Stimulated activated naive CD4-positive, alpha-beta T cell (primary cell): ENCODE measurements at regions not wholly inside any gene's neighbourhood (a gene's known extent, or its start where the extent isn't known, plus 50 kb on each side); places are given as distances from the start of the nearest gene placed in this dataset.
"Not testable (repeated sequence)": the region's sequence is repeated elsewhere in the genome, so short reads cannot be mapped to it uniquely, and the experiment has no call there.

ENCODE experiments used
- DNase-seq, 6 experiments: peaks; one replicate each; lab custom pipeline; 2025; lab: John Stamatoyannopoulos, UW

DNA sequence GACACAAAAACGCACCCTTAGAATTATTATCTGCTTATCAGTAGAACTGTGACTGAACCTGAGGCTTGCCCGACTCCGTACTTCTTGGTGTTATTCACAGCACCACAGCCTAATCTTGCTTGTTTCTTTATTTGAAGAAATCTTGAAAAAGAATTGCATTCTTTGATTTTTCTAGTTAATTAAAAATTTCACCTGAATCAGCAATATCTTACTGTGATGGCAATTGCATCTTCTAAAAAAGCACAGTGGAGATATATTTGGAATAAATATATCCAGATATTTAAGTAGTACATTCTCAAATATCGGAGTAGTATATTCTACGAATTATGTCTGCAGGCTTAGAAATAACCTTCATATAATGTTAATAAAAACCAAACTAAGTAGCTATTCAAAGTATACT lies 90.1 kb upstream of the LYSMD4 start:
- no peak for DNase-seq

DNA sequence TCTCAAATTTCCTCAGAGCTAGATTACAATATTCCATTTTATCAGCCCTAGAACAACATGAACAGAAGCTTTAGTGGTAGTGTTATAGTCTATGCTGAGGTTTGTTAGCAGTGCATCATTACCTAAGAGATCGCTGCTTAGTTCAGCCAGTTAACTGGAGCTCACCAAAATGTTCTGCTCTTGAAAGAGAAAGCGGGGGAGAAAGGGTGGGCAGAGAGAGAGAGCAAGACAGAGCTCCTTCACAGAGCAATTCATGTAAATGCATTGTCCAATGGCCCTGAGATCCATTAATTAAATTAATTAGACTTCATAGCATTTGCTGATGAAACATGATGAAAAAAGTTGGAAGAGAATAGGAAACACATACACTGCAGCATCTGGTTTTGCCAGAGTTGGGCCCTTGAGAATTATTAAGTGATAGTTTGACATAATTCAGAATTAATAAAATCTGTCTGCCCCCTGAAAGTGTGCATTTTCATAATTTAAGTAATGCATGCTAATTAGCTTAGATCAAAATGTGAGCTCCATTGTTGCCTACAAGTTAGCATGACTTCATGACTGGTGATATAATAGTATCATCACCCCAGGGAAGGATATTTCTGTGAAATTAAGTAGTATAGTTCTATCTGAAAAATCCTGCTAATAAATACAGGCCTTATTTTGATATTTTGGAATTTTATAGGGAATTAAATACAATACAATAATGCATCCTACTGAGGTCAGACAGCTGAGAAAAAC lies 86.9 kb upstream of the LYSMD4 start:
- no peak for DNase-seq

DNA sequence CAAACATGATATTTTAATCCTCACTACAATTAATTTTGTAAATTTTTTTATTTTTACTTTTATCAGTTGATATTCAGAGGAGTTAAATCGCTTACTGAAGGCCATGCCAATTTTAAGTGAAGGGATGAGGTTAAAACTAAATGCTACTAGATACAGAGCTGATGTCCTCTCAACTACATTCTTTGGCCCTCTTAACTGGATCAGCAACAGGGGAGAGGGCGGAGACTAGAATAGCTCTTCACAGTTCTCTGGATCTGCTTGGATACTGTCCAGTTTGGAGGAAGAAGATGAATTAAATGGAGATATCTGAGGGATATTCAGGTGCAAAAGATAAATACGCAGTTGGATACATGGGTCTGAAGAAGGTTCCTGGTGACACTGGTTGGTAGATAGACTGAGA lies 85.6 kb upstream of the LYSMD4 start:
- DNase-seq = no peak

DNA sequence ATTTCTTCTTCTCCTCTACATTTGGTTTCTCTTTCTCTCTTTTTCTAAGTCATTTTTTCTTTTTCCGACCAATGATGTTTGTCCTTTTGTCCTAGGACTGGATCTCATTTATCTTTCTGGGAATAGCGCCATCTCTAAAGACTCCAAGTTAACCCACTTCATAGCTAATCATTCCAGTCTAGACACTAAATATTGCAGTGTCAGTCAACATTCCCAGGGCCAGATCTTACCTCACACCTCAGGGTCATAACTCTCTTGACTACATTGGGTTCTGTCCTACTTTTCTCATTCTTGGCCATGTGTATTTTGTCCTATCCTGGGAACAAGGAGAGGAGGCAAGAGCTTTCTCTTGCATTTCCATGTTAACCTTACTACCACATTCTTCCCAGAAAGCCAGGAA lies 83.6 kb upstream of the LYSMD4 start:
- DNase-seq = not testable (repeated sequence)

GRCh38 chr15:99810663-99811062 lies 77.4 kb upstream of the LYSMD4 start:
- DNase-seq = not testable (repeated sequence)

DNA sequence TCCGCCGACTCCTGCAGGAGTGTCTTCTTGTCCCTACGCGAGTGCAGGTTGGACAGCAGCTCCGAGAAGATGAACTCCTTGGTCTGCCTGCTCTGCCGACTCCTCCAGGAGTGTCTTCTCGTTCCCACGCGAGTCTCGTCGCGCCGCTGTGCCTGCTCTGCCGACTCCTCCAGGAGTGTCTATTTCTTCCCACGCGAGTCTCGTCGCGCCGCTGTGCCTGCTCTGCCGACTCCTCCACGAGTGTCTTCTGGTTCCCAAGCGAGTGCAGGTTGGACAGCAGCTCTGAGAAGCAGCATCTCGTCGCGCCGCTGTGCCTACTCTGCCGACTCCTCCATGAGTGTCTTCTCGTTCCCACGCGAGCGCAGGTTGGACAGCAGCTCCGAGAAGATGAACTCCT lies 66.6 kb upstream of the LYSMD4 start:
- not testable (repeated sequence) for DNase-seq

GRCh38 chr15:99799182-99799853 lies 66.1 kb upstream of the LYSMD4 start:
- not testable (repeated sequence) for DNase-seq

DNA sequence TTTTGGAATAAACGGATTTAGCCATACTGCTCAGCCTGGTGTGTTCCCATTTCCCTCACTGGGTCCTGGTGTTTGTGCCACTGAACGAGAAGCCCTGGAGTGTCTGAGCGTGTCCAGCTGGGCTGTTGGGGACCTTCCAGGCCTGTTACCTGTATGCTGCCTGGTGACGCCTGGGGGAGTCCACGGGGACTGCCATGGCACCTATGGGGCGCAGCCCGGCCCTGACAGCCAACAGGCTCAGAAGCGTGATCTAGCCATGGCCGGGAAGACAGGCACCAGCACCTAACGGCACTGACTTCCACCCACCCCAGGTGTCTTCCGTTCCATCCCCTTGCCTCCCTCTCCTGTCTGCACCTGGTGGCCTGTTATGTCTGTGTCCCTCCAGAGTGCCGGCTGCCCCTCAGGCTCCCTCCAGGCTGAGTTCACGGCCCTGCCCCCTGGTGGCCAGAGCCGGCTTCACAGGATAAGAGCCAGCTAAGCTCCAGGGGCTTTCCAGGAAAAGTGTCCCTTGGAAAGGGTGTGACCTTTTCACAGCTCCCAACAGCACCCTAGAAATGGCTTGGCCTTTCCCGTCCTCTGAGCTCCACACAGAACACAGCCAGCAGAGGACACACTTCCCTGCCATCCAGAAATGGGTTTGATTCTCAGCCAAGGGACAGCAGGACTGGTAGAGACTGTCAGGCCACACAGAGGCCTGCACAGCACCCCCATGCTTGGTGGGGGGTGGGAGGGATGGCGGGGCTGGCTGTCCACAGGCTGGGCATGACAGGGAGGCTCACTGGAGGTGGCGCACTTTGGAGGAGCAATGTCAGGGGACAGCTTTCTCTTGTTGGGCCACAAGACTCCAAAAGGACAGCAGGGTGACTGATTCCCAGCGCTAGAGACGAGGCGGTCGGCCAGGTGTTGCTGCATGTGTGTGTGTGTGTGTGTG lies 64.0 kb upstream of the LYSMD4 start:
- DNase-seq = peak in 1 of 6 experiments; percentile 32

DNA sequence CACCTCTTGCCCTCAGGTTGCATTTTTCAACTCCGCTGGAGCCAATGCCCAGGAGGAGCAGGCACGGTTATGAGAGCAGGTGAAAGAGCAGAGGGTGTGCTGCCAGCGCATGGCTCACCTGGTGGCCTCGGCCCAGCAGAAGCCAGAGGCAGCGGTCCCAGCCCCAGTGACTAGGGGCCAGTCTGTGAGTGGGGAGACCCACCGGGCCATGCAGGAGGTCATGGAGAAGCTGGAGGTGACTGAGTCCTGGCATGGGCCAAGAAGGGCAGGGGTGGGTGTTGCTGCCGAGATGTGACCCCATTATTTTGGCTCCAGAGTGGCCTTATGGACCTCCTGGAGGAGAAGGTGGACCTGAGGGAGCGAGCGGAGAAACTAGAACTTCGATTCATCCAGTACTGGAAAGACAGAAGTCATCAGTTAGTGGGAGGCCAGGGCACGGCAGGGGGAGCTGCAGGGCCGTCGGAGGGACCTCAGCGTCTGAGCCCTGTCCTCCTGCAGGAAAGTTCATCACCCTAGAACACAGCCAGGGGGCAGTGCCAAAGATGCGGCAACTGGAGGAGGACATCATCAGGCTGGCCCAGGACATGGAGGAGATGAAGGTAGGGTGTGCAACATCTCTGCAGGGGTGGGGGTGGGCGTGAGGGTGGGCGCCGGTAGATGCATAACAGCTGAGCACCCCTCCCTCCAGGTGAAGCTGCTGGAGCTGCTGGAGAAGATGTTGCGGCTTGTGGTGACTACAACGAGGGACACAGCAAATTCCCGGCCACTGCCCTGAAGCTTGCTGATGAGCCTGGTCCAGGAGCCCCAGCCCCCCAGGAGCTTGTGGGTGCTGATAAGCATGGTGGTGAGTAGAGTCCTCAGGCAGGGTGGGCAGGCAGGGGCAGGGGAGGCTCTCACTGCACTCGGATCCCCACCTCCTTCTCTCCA lies 58.9 kb upstream of the LYSMD4 start:
- not testable (repeated sequence) for DNase-seq

DNA sequence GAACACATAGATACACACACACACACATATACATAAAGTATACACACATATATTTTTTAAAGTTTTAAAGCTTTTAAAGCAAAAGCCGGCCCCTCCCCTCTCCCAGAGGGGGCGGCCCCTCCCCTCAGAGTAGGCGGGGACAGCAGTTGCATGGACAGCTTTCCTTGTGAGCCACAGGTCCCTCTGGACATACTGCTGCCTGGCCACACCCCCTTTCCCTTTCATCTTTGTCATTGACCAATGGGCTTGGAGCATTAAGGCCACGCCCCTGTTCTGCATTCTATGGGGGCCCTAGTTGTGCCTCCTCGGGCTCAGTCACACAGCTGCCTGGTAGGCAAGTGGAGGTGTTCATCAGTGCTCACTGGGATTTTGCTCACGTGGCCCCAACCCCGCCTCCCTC lies 57.5 kb upstream of the LYSMD4 start:
- not testable (repeated sequence) for DNase-seq

DNA sequence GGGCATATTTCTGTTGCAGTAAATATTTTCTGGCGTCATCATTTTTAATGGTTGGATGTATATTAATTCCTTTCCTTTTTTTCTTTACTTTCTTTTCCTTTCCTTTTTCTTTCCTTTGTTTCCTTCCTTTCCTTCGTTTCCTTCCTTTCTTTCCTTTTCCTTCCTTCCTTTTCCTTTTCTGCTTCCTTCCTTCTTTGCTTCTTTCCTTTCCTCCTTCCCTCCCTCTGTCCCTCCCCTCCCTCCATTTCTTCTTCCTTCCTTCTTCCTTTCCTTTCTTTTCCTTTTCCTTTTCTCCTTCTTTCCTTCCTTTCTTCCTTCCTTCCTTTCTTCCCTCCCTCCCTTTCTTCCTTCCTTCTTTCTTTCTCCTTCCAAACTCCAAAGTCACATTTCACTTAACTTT lies 54.9 kb upstream of the LYSMD4 start:
- DNase-seq = no peak

- not testable (repeated sequence) for DNase-seq
Observed at GRCh38 chr15:99784800-99785199, 51.6 kb upstream of the LYSMD4 start.

GRCh38 chr15:99783918-99784619 lies 50.8 kb upstream of the LYSMD4 start:
- DNase-seq = not testable (repeated sequence)
